ENCODE measurements at regions not wholly inside any gene's neighbourhood (a gene's known extent, or its start where the extent isn't known, plus 50 kb on each side); places are given as distances from the start of the nearest gene placed in this dataset.

DNA sequence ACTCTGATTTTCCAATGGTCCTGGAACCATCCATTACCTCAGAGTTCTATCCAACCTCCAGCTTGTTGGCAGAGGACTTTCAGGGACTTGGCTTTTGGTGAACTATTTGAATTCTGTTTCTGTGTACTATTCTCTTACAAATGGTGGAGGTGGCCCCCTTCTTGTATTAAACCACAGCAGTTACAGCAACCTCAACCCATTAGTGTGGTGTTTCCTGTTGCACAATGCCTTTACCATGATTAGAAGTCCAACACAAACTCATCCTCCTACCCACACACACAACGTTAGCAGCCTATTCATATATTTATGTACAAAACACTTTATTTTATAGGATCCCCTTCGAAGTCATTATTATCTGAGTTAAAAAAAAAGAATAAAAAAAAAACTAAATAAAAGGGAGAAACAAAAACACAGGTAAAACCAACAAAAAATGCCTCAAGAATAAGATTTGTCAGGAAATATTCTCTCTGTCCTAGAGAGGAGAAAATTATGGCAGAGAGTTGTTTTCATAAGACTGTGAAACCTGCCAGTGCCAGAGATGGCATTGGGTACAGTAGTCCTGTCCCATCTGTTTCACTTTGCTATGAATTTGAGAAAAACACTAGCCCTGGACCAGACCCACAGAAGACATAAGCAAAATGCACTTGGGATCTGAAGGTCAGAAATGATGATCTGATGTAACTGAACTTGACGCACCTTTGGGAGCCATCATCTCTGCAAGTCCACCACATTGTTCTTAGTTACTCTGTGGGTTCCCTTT is 1896.0 kb upstream of the PIK3C3 start (continued):
- TF ChIP-seq, protein P1, sequence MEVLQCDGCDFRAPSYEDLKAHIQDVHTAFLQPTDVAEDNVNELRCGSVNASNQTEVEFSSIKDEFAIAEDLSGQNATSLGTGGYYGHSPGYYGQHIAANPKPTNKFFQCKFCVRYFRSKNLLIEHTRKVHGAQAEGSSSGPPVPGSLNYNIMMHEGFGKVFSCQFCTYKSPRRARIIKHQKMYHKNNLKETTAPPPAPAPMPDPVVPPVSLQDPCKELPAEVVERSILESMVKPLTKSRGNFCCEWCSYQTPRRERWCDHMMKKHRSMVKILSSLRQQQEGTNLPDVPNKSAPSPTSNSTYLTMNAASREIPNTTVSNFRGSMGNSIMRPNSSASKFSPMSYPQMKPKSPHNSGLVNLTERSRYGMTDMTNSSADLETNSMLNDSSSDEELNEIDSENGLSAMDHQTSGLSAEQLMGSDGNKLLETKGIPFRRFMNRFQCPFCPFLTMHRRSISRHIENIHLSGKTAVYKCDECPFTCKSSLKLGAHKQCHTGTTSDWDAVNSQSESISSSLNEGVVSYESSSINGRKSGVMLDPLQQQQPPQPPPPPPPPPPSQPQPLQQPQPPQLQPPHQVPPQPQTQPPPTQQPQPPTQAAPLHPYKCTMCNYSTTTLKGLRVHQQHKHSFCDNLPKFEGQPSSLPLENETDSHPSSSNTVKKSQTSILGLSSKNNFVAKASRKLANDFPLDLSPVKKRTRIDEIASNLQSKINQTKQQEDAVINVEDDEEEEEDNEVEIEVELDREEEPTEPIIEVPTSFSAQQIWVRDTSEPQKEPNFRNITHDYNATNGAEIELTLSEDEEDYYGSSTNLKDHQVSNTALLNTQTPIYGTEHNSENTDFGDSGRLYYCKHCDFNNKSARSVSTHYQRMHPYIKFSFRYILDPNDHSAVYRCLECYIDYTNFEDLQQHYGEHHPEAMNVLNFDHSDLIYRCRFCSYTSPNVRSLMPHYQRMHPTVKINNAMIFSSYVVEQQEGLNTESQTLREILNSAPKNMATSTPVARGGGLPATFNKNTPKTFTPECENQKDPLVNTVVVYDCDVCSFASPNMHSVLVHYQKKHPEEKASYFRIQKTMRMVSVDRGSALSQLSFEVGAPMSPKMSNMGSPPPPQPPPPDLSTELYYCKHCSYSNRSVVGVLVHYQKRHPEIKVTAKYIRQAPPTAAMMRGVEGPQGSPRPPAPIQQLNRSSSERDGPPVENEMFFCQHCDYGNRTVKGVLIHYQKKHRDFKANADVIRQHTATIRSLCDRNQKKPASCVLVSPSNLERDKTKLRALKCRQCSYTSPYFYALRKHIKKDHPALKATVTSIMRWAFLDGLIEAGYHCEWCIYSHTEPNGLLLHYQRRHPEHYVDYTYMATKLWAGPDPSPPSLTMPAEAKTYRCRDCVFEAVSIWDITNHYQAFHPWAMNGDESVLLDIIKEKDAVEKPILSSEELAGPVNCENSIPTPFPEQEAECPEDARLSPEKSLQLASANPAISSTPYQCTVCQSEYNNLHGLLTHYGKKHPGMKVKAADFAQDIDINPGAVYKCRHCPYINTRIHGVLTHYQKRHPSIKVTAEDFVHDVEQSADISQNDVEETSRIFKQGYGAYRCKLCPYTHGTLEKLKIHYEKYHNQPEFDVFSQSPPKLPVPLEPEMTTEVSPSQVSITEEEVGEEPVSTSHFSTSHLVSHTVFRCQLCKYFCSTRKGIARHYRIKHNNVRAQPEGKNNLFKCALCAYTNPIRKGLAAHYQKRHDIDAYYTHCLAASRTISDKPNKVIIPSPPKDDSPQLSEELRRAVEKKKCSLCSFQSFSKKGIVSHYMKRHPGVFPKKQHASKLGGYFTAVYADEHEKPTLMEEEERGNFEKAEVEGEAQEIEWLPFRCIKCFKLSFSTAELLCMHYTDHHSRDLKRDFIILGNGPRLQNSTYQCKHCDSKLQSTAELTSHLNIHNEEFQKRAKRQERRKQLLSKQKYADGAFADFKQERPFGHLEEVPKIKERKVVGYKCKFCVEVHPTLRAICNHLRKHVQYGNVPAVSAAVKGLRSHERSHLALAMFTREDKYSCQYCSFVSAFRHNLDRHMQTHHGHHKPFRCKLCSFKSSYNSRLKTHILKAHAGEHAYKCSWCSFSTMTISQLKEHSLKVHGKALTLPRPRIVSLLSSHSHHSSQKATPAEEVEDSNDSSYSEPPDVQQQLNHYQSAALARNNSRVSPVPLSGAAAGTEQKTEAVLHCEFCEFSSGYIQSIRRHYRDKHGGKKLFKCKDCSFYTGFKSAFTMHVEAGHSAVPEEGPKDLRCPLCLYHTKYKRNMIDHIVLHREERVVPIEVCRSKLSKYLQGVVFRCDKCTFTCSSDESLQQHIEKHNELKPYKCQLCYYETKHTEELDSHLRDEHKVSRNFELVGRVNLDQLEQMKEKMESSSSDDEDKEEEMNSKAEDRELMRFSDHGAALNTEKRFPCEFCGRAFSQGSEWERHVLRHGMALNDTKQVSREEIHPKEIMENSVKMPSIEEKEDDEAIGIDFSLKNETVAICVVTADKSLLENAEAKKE (CRISPR knock-in tag; IDR thresholded peaks at IDR 0.05): no peak

DNA sequence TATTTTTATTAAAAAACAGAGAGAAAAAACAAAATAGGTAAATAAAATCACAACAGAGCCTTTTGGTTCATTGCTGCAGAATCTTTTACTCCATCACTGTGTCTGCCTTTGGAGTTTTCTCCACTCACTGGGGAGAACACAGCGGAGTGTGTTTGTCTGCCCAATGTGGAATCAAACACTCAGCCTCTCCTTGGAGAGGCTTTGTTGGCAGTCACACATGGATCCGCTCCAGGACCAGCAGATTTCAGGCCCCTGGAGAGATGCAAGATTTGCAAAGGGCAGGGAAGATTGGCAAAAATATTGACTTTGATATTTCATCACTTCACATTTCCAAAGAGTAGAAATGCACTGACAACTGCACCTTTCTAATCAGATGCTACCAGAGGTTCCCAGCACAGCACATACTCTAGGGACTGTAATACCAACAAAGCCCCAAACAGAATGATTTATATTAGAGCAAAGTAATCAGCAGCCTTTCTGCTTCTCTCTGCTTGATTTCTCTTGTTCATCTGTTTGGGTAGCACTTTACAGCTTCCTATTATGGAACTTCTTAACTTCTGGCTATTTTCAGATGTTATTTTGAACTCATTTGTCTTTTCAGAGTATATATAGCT is 1898.8 kb upstream of the PIK3C3 start:
- H3K9me3 Mint-ChIP-seq: no peaks in the 10 kb centered on the region
- Histone ChIP-seq H3K27ac (ENCODE audit: low read depth) (no peak overlapping the region), H3F3A (replicated peaks; ENCODE audit: low read depth) (no peaks in the 10 kb centered on the region), H2AFZ (peak overlapping the region; percentile 75), H3K4me2 (no peak overlapping the region), H4K20me1 (replicated peaks; ENCODE audit: insufficient read depth) (no peaks in the 10 kb centered on the region), H3K9me2 (ENCODE audit: insufficient read depth) (peaks cover 4% of the 10 kb centered on the region; the same call in 1 of the 2 replicates), H3K79me2 (replicated peaks; ENCODE audit: insufficient read depth) (no peaks in the 10 kb centered on the region), H3K36me3 (ENCODE audit: insufficient read depth) (no peaks in the 10 kb centered on the region), H3K4me1 (ENCODE audit: insufficient read depth) (no peaks in the 10 kb centered on the region), H3K4me3 (no peak overlapping the region), H3K27me3 (ENCODE audit: insufficient read depth) (no peaks in the 10 kb centered on the region)
- no peak for ATAC-seq
- H3K27ac Mint-ChIP-seq: no peak overlapping the region
- peaks cover 3% of the 10 kb centered on the region; the same call in 2 of the 3 replicates for H3K4me1 Mint-ChIP-seq
- no peaks in the 10 kb centered on the region for H3K36me3 Mint-ChIP-seq (ENCODE audit: low read depth)
- no peak for DNase-seq (ENCODE audit: low spot score)
- H3K4me3 Mint-ChIP-seq: no peak overlapping the region
- peaks cover 2% of the 10 kb centered on the region for H3K27me3 Mint-ChIP-seq (ENCODE audit: insufficient read depth, low read depth, poor library complexity)
- TF ChIP-seq ZNF331 (CRISPR knock-in tag; IDR thresholded peaks at IDR 0.05; ENCODE audit: low read depth) (no peak), STAT1 (IDR thresholded peaks at IDR 0.05; ENCODE audit: unreplicated experiment) (no peak), EZH2phosphoT487 (IDR thresholded peaks at IDR 0.05; ENCODE audit: unreplicated experiment) (no peak), CREB1 (CRISPR knock-in tag; IDR thresholded peaks at IDR 0.05; ENCODE audit: low read depth) (no peak)
- TF ChIP-seq, protein P1 (CRISPR knock-in tag; IDR thresholded peaks at IDR 0.05): no peak

Data from GM23338 (cell line).